Superior temporal gyrus (tissue), 1 donor: ENCODE measurements at regions not wholly inside any gene's neighbourhood (a gene's known extent, or its start where the extent isn't known, plus 50 kb on each side); places are given as distances from the start of the nearest gene placed in this dataset.
"Not testable (repeated sequence)": the region's sequence is repeated elsewhere in the genome, so short reads cannot be mapped to it uniquely, and the experiment has no call there.

ENCODE experiments used
- DNase-seq: peaks from one replicate; pipeline ENCODE4 v3.0.0-alpha.2; 2016; ENCODE audit errors: extremely low spot score

- DNase-seq: no peak
These were observed 50.0 kb downstream of the SOD2 start for GRCh38 chr6:159642995-159643394.

GRCh38 chr6:159642481-159642880 is 50.6 kb downstream of the SOD2 start:
- no peak for DNase-seq

- no peak for DNase-seq
These were observed 52.1 kb downstream of the SOD2 start for GRCh38 chr6:159640722-159641482.

GRCh38 chr6:159640322-159640721 is 52.7 kb downstream of the SOD2 start:
- no peak for DNase-seq

- no peak for DNase-seq
These were observed 53.3 kb downstream of the SOD2 start for GRCh38 chr6:159639721-159640120.

- no peak for DNase-seq
These were observed 59.8 kb downstream of the SOD2 start for GRCh38 chr6:159633196-159633595.

GRCh38 chr6:159631886-159632285 is 61.2 kb downstream of the SOD2 start:
- DNase-seq: no peak

GRCh38 chr6:159627939-159628338 is 65.1 kb downstream of the SOD2 start:
- no peak for DNase-seq

- DNase-seq: not testable (repeated sequence)
These were observed 66.5 kb downstream of the SOD2 start for GRCh38 chr6:159626506-159626905.

GRCh38 chr6:159623156-159623555 is 69.9 kb downstream of the SOD2 start:
- no peak for DNase-seq

GRCh38 chr6:159620947-159621346 is 72.1 kb downstream of the SOD2 start:
- no peak for DNase-seq

- DNase-seq: no peak
These were observed 75.6 kb downstream of the SOD2 start for GRCh38 chr6:159617444-159617843.

- no peak for DNase-seq
These were observed 76.6 kb downstream of the SOD2 start for GRCh38 chr6:159616456-159616855.

- DNase-seq: no peak
These were observed 77.1 kb downstream of the SOD2 start for GRCh38 chr6:159615918-159616317.

- DNase-seq: no peak
These were observed 82.2 kb downstream of the SOD2 start for GRCh38 chr6:159610881-159611280.

GRCh38 chr6:159609652-159610178 is 83.3 kb downstream of the SOD2 start:
- no peak for DNase-seq

GRCh38 chr6:159608961-159609651 is 83.9 kb downstream of the SOD2 start:
- DNase-seq: no peak

- no peak for DNase-seq
These were observed 86.3 kb downstream of the SOD2 start for GRCh38 chr6:159606786-159607185.

GRCh38 chr6:159604443-159604956 is 88.5 kb downstream of the SOD2 start:
- DNase-seq: no peak

- no peak for DNase-seq
These were observed 90.5 kb downstream of the SOD2 start for GRCh38 chr6:159602431-159603041.

GRCh38 chr6:159601211-159601610 is 91.8 kb downstream of the SOD2 start:
- no peak for DNase-seq

GRCh38 chr6:159595173-159595572 is 97.9 kb downstream of the SOD2 start:
- DNase-seq: peak; percentile 44

- no peak for DNase-seq
These were observed 98.3 kb downstream of the SOD2 start for GRCh38 chr6:159594750-159595117.
